HepG2 (cell line): ENCODE measurements at regions not wholly inside any gene's neighbourhood (a gene's known extent, or its start where the extent isn't known, plus 50 kb on each side); places are given as distances from the start of the nearest gene placed in this dataset.

Experiments
- ATAC-seq: fragments of 200-7000 bp; cut with Tn5 transposase; 3 replicates; pipeline ENCODE4 v1.9.1; 2020; ENCODE audit warnings: mild to moderate bottlenecking, moderate library complexity
- BruUV-seq: library from RNA; stranded (reverse); fragments of 400-500 nt; replicated peaks from 2 replicates; lab custom pipeline; 2021; lab: Mats Ljungman, UMichigan
- CTCF ChIA-PET: fragments of 300-600 bp; formaldehyde crosslinking; extraction: SDS; loops from one replicate; lab custom pipeline; 2021; ENCODE audit warnings: low total read pairs, inconsistent platforms, low intra/inter-chr PET ratio; lab: Yijun Ruan, JAX
- POLR2A ChIA-PET: fragments of 350-600 bp; sonication (Branson Sonifier 250); formaldehyde crosslinking; loops from one replicate; lab custom pipeline; 2020; ENCODE audit warnings: antibody characterized with exemption, inconsistent platforms; lab: Yijun Ruan, JAX
- DNase-seq: peaks from one replicate; pipeline ENCODE4 v3.0.0-alpha.2; 2015; ENCODE audit warnings: low spot score
- FAIRE-seq: peaks from 3 replicates; lab custom pipeline; 2011; peaks lifted over from hg19 to GRCh38; lab: Jason Lieb, UNC
- H2AFZ ChIP-seq: one replicate; pipeline ENCODE4 v1.6.1; 2011; ENCODE audit warnings: low read length, inconsistent platforms
- H3K27ac ChIP-seq: fragments of 300-600 bp; 3 replicates; pipeline ENCODE4 v1.8.0; 2011; ENCODE audit warnings: mixed run types, mild to moderate bottlenecking, mixed read lengths, low read length, inconsistent platforms; ENCODE audit not compliant: insufficient read depth; ENCODE audit errors: extremely low read length
- H3K27me3 ChIP-seq, 2 experiments: fragments of 200-600 bp in 1 of 2; 2 replicates in 1 of 2; 3 replicates in 1 of 2; pipeline versions ENCODE4 v1.6.0 to v1.8.0; 2011; ENCODE audit warnings: low read length in 2 of 2, mild to moderate bottlenecking in 2 of 2, moderate library complexity in 2 of 2, inconsistent platforms in 1 of 2; ENCODE audit not compliant: insufficient read depth in 2 of 2, control insufficient read depth in 1 of 2
- H3K36me3 ChIP-seq, 2 experiments: fragments of 200-600 bp in 1 of 2; replicated peaks in 1 of 2; 2 replicates in 1 of 2; 3 replicates in 1 of 2; pipeline versions ENCODE4 v1.5.1 to v1.8.0; 2011; ENCODE audit warnings: low read length in 2 of 2, inconsistent platforms in 1 of 2; ENCODE audit not compliant: insufficient read depth in 2 of 2, control insufficient read depth in 1 of 2
- H3K4me1 ChIP-seq: 2 replicates; pipeline ENCODE4 v1.5.1; 2012; ENCODE audit warnings: low read length, inconsistent platforms; ENCODE audit not compliant: insufficient read depth
- H3K4me2 ChIP-seq: 2 replicates; pipeline ENCODE4 v1.6.0; 2011; ENCODE audit warnings: low read depth, low read length, inconsistent platforms
- H3K4me3 ChIP-seq, 3 experiments: fragments of 200-600 bp in 1 of 3; sonication (generic), shearing (Covaris generic) in 1 of 3; replicated peaks in 1 of 3; 2 replicates each; pipeline ENCODE4 v1.5.1; 2011 to 2016; ENCODE audit warnings: low read length in 3 of 3, inconsistent platforms in 2 of 3, low read depth in 2 of 3, mild to moderate bottlenecking in 2 of 3, control low read depth in 1 of 3, mixed read lengths in 1 of 3; ENCODE audit not compliant: insufficient read depth in 1 of 3
- H3K79me2 ChIP-seq: one replicate; pipeline ENCODE4 v1.6.1; 2011; ENCODE audit warnings: low read length, inconsistent platforms; ENCODE audit not compliant: insufficient read depth
- H3K9ac ChIP-seq: 2 replicates; pipeline ENCODE4 v1.6.0; 2011; ENCODE audit warnings: mild to moderate bottlenecking, low read depth, low read length, inconsistent platforms; ENCODE audit not compliant: insufficient read depth
- H3K9me3 ChIP-seq: 2 replicates; pipeline ENCODE4 v1.5.1; 2012; ENCODE audit warnings: mild to moderate bottlenecking, low read length
- H4K20me1 ChIP-seq: 2 replicates; pipeline ENCODE4 v1.6.0; 2011; ENCODE audit warnings: inconsistent platforms, mild to moderate bottlenecking, low read length, moderate library complexity; ENCODE audit not compliant: insufficient read depth
- EED ChIP-seq: sonication (generic); formaldehyde crosslinking; IDR thresholded peaks from 2 replicates; pipeline ENCODE4 v1.5.0; 2020; ENCODE audit warnings: mild to moderate bottlenecking, missing genetic modification reagents
- GTF2F1 ChIP-seq: fragments of 150-350 bp; IDR thresholded peaks from 2 replicates; pipeline ENCODE4 v1.6.1; 2014; ENCODE audit warnings: low read length
- HDAC2 ChIP-seq: sonication (generic); formaldehyde crosslinking; IDR thresholded peaks from 2 replicates; pipeline ENCODE4 v1.4.0; 2020; ENCODE audit warnings: missing genetic modification reagents
- HIVEP1 ChIP-seq: sonication (generic); formaldehyde crosslinking; IDR thresholded peaks from 2 replicates; pipeline ENCODE4 v1.4.0; 2020; ENCODE audit warnings: mild to moderate bottlenecking, missing genetic modification reagents
- KMT2A ChIP-seq: sonication (generic); formaldehyde crosslinking; IDR thresholded peaks from 2 replicates; pipeline ENCODE4 v1.4.0; 2020; ENCODE audit warnings: missing genetic modification reagents
- MYC ChIP-seq: sonication (generic); formaldehyde crosslinking; IDR thresholded peaks from 2 replicates; pipeline ENCODE4 v1.9.0; 2021; ENCODE audit warnings: missing genetic modification reagents, borderline replicate concordance
- ZBED4 ChIP-seq: sonication (generic); formaldehyde crosslinking; IDR thresholded peaks from 2 replicates; pipeline ENCODE4 v1.4.0; 2020; ENCODE audit warnings: missing genetic modification reagents, borderline replicate concordance
- ZNF512B ChIP-seq: sonication (generic); formaldehyde crosslinking; IDR thresholded peaks from 2 replicates; pipeline ENCODE4 v1.5.1; 2020; ENCODE audit warnings: missing genetic modification reagents, mild to moderate bottlenecking, borderline replicate concordance
- ZNF605 ChIP-seq: sonication (generic); formaldehyde crosslinking; IDR thresholded peaks from 2 replicates; pipeline ENCODE4 v1.8.0; 2022; ENCODE audit warnings: mild to moderate bottlenecking, missing genetic modification reagents
- ZNF646 ChIP-seq: sonication (generic); formaldehyde crosslinking; IDR thresholded peaks from 2 replicates; pipeline ENCODE4 v1.9.0; 2021; ENCODE audit warnings: mild to moderate bottlenecking, missing genetic modification reagents
- WGBS: methylation state at CpG from one replicate; pipeline ENCODE4 v1.1.6; 2017; ENCODE audit warnings: low lambda C conversion rate; 5-methylcytosine and 5-hydroxymethylcytosine counted together
- in situ Hi-C: cut with HindIII; loops from 2 replicates; pipeline ENCODE4 v1.10.0; 2017; ENCODE audit warnings: low pct_unique_long_range_greater_than_20kb; ENCODE audit not compliant: extremely low pct_ligation_motif_present
- intact Hi-C: fragments of 100-400 bp; cut with micrococcal nuclease; formaldehyde crosslinking; loops from one replicate; pipeline ENCODE4 v1.10.0; 2022; ENCODE audit not compliant: unreplicated experiment
- TF ChIP-seq, protein P1 (sequence below): sonication (generic); formaldehyde crosslinking; IDR thresholded peaks from 2 replicates; pipeline ENCODE4 v1.4.0; 2020; ENCODE audit warnings: mild to moderate bottlenecking, missing genetic modification reagents

- no peak for TF ChIP-seq ZBED4
- TF ChIP-seq KMT2A (CRISPR knock-in tag), result no peak
Measured at GRCh38 chr16:86692426-86692825, 114.1 kb downstream of the FOXL1 start (continued).

GRCh38 chr16:86693033-86693432, 114.7 kb downstream of the FOXL1 start:
- Histone ChIP-seq H3K4me1 (no peaks in the 10 kb centered on the region), H2AFZ (no peak overlapping the region), H3K36me3 (no peaks in the 10 kb centered on the region), H3K4me2 (no peak overlapping the region), H3K27ac (no peak overlapping the region), H3K9me3 (no peaks in the 10 kb centered on the region), H3K4me3 (no peak overlapping the region), H4K20me1 (no peaks in the 10 kb centered on the region), H3K27me3 (peaks cover 2 to 55% of the 10 kb centered on the region in 2 experiments; a peak in 3 of 5 replicates), H3K79me2 (no peaks in the 10 kb centered on the region), H3K9ac (no peak overlapping the region)
- FAIRE-seq (no peak), ATAC-seq (no peak), DNase-seq (no peak)
- 22% methylated on average over 5 of the region's 5 CpGs for WGBS
- ChIA-PET POLR2A (no interaction called here), CTCF (no interaction called here)
- no TSS peak for BruUV-seq
- in situ Hi-C loops, result no loop called here
- intact Hi-C loops, result no loop called here
- no peak for TF ChIP-seq MYC (CRISPR knock-in tag)
- TF ChIP-seq ZNF512B (CRISPR knock-in tag), result no peak
- TF ChIP-seq HDAC2 (CRISPR knock-in tag), result no peak
- TF ChIP-seq, protein P1, sequence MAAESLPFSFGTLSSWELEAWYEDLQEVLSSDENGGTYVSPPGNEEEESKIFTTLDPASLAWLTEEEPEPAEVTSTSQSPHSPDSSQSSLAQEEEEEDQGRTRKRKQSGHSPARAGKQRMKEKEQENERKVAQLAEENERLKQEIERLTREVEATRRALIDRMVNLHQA, result no peak
- no peak for TF ChIP-seq EED (CRISPR knock-in tag)
- no peak for TF ChIP-seq ZNF605 (CRISPR knock-in tag)
- no peak for TF ChIP-seq ZNF646 (CRISPR knock-in tag)
- no peak for TF ChIP-seq GTF2F1
- TF ChIP-seq HIVEP1 (CRISPR knock-in tag), result no peak
